ENCODE measurements at regions not wholly inside any gene's neighbourhood (a gene's known extent, or its start where the extent isn't known, plus 50 kb on each side); places are given as distances from the start of the nearest gene placed in this dataset.

- Mint-ChIP-seq H3K36me3 (no peaks in the 10 kb centered on the region), H3K27ac (no peak overlapping the region), H3K9me3 (no peaks in the 10 kb centered on the region), H3K4me1 (no peaks in the 10 kb centered on the region), H3K27me3 (no peaks in the 10 kb centered on the region), H3K4me3 (no peak overlapping the region)
- POLR2A ChIA-PET = no interaction called here
- DNase-seq = no peak
- no peak for ATAC-seq
Measured at GRCh38 chr7:96503597-96503996, 181.7 kb upstream of the SLC25A13 start.

GRCh38 chr7:96501318-96501717 lies 179.4 kb upstream of the SLC25A13 start:
- no peaks in the 10 kb centered on the region for H3K4me1 Mint-ChIP-seq
- POLR2A ChIA-PET = no interaction called here
- ATAC-seq = no peak

GRCh38 chr7:96499532-96499931 lies 177.6 kb upstream of the SLC25A13 start:
- POLR2A ChIA-PET = no interaction called here
- no peaks in the 10 kb centered on the region for H3K36me3 Mint-ChIP-seq
- H3K4me1 Mint-ChIP-seq = peaks cover 4 to 5% (median 5%) of the 10 kb centered on the region in 4 donors
- ATAC-seq (no peak), DNase-seq (no peak)
- no peak overlapping the region for H3K27ac Mint-ChIP-seq
- H3K27me3 Mint-ChIP-seq = no peaks in the 10 kb centered on the region
- H3K4me3 Mint-ChIP-seq = no peak overlapping the region
- H3K9me3 Mint-ChIP-seq = no peaks in the 10 kb centered on the region

More at GRCh38 chr7:96501318-96501717, 179.4 kb upstream of the SLC25A13 start:
- no peak overlapping the region for H3K27ac Mint-ChIP-seq
- H3K27me3 Mint-ChIP-seq = no peaks in the 10 kb centered on the region
- no peaks in the 10 kb centered on the region for H3K36me3 Mint-ChIP-seq
- DNase-seq = no peak
- H3K9me3 Mint-ChIP-seq = no peaks in the 10 kb centered on the region
- H3K4me3 Mint-ChIP-seq = no peak overlapping the region

- Mint-ChIP-seq H3K27ac (no peak overlapping the region), H3K9me3 (no peaks in the 10 kb centered on the region), H3K27me3 (peaks cover 0 to 12% (median 5%) of the 10 kb centered on the region in 5 donors), H3K4me3 (no peak overlapping the region), H3K36me3 (no peaks in the 10 kb centered on the region), H3K4me1 (peaks cover 4 to 5% (median 5%) of the 10 kb centered on the region in 4 donors)
- POLR2A ChIA-PET = no interaction called here
- no peak for ATAC-seq
- DNase-seq = no peak
Measured at GRCh38 chr7:96497567-96497966, 175.7 kb upstream of the SLC25A13 start.

- POLR2A ChIA-PET = no interaction called here
- Mint-ChIP-seq H3K27ac (peak overlapping the region in 3 of 10 donors; percentile 9 to 24 (median 22)), H3K4me1 (peaks cover 4 to 8% (median 6%) of the 10 kb centered on the region in 4 donors), H3K27me3 (peaks cover 0 to 12% (median 5%) of the 10 kb centered on the region in 5 donors), H3K4me3 (no peak overlapping the region), H3K36me3 (no peaks in the 10 kb centered on the region), H3K9me3 (no peaks in the 10 kb centered on the region)
- no peak for DNase-seq
- ATAC-seq = no peak
Measured at GRCh38 chr7:96495751-96496216, 173.9 kb upstream of the SLC25A13 start.

GRCh38 chr7:96486681-96487080 lies 164.8 kb upstream of the SLC25A13 start:
- POLR2A ChIA-PET = no interaction called here
- H3K27me3 Mint-ChIP-seq = peaks cover 0 to 3% (median 0%) of the 10 kb centered on the region in 5 donors
- DNase-seq = no peak
- no peak overlapping the region for H3K4me3 Mint-ChIP-seq
- H3K27ac Mint-ChIP-seq = no peak overlapping the region
- no peak for ATAC-seq
- no peaks in the 10 kb centered on the region for H3K36me3 Mint-ChIP-seq
- H3K9me3 Mint-ChIP-seq = no peaks in the 10 kb centered on the region
- peaks cover 0 to 4% (median 0%) of the 10 kb centered on the region in 4 donors for H3K4me1 Mint-ChIP-seq

GRCh38 chr7:96484845-96485244 lies 162.9 kb upstream of the SLC25A13 start:
- Mint-ChIP-seq H3K27me3 (peaks cover 0 to 3% (median 0%) of the 10 kb centered on the region in 5 donors), H3K4me1 (peaks cover 0 to 3% (median under 1%) of the 10 kb centered on the region in 4 donors), H3K36me3 (no peaks in the 10 kb centered on the region), H3K9me3 (no peaks in the 10 kb centered on the region), H3K27ac (no peak overlapping the region), H3K4me3 (no peak overlapping the region)
- POLR2A ChIA-PET = no interaction called here
- DNase-seq = no peak
- ATAC-seq = no peak

- ATAC-seq = peak in 1 of 2 donors; percentile 25
- DNase-seq = no peak
- POLR2A ChIA-PET = no interaction called here
- H3K4me3 Mint-ChIP-seq = no peak overlapping the region
- peaks cover 4 to 11% (median 5%) of the 10 kb centered on the region in 4 donors for H3K4me1 Mint-ChIP-seq
- H3K36me3 Mint-ChIP-seq = no peaks in the 10 kb centered on the region
- peaks cover 0 to 3% (median 0%) of the 10 kb centered on the region in 5 donors for H3K27me3 Mint-ChIP-seq
- no peak overlapping the region for H3K27ac Mint-ChIP-seq
- no peaks in the 10 kb centered on the region for H3K9me3 Mint-ChIP-seq
Measured at GRCh38 chr7:96484091-96484490, 162.2 kb upstream of the SLC25A13 start.

- Mint-ChIP-seq H3K27me3 (peaks cover 0 to 3% (median 0%) of the 10 kb centered on the region in 5 donors), H3K4me1 (peaks cover 11 to 20% (median 12%) of the 10 kb centered on the region in 4 donors), H3K27ac (no peak overlapping the region), H3K9me3 (no peaks in the 10 kb centered on the region), H3K4me3 (no peak overlapping the region), H3K36me3 (no peaks in the 10 kb centered on the region)
- no peak for ATAC-seq
- no peak for DNase-seq
- POLR2A ChIA-PET = no interaction called here
Measured at GRCh38 chr7:96481796-96482195, 159.9 kb upstream of the SLC25A13 start.

- ATAC-seq = no peak
- Mint-ChIP-seq H3K36me3 (peaks cover 0 to 3% (median 0%) of the 10 kb centered on the region in 3 donors), H3K27me3 (peaks cover 0 to 8% (median 0%) of the 10 kb centered on the region in 5 donors), H3K4me1 (peaks cover 11 to 20% (median 12%) of the 10 kb centered on the region in 4 donors), H3K27ac (peak overlapping the region; percentile 13 to 90 (median 60)), H3K4me3 (peak overlapping the region; percentile 31 to 70 (median 56)), H3K9me3 (no peaks in the 10 kb centered on the region)
- POLR2A ChIA-PET = no interaction called here
- no peak for DNase-seq
Measured at GRCh38 chr7:96479015-96479645, 157.2 kb upstream of the SLC25A13 start.

- DNase-seq (no peak), ATAC-seq (no peak)
- Mint-ChIP-seq H3K9me3 (peaks cover 0 to 10% (median 2%) of the 10 kb centered on the region in 9 donors), H3K27me3 (peaks cover 0 to 7% (median 2%) of the 10 kb centered on the region in 5 donors), H3K27ac (peak overlapping the region in 5 of 10 donors; percentile 8 to 33 (median 18)), H3K36me3 (peaks cover 0 to 3% (median 2%) of the 10 kb centered on the region in 3 donors), H3K4me3 (peak overlapping the region in 7 of 10 donors; percentile 5 to 60 (median 30)), H3K4me1 (peaks cover 5 to 19% (median 18%) of the 10 kb centered on the region in 4 donors)
- POLR2A ChIA-PET = no interaction called here
Measured at GRCh38 chr7:96471606-96472005, 149.7 kb upstream of the SLC25A13 start.

GRCh38 chr7:96452146-96452545 lies 130.2 kb upstream of the SLC25A13 start:
- Mint-ChIP-seq H3K4me1 (no peaks in the 10 kb centered on the region), H3K36me3 (no peaks in the 10 kb centered on the region), H3K4me3 (no peak overlapping the region), H3K9me3 (no peaks in the 10 kb centered on the region), H3K27ac (no peak overlapping the region), H3K27me3 (peaks cover 0 to 10% (median 3%) of the 10 kb centered on the region in 5 donors)
- POLR2A ChIA-PET = no interaction called here
- DNase-seq (no peak), ATAC-seq (no peak)

GRCh38 chr7:96449094-96449493 lies 127.2 kb upstream of the SLC25A13 start:
- ATAC-seq (no peak), DNase-seq (no peak)
- no peaks in the 10 kb centered on the region for H3K9me3 Mint-ChIP-seq
- H3K27ac Mint-ChIP-seq = no peak overlapping the region
- POLR2A ChIA-PET = no interaction called here
- no peak overlapping the region for H3K4me3 Mint-ChIP-seq
- no peaks in the 10 kb centered on the region for H3K36me3 Mint-ChIP-seq
- H3K4me1 Mint-ChIP-seq = no peaks in the 10 kb centered on the region
- H3K27me3 Mint-ChIP-seq = peaks cover 0 to 10% (median 1%) of the 10 kb centered on the region in 5 donors
